GM23338 (cell line): ENCODE measurements at regions not wholly inside any gene's neighbourhood (a gene's known extent, or its start where the extent isn't known, plus 50 kb on each side); places are given as distances from the start of the nearest gene placed in this dataset.

Source experiments
- ATAC-seq: fragments of 200-7000 bp; cut with Tn5 transposase; 3 replicates; pipeline ENCODE4 v1.9.1; 2020
- DNase-seq: peaks from one replicate; pipeline ENCODE4 v3.0.0-alpha.2; 2015; ENCODE audit warnings: low spot score
- H2AFZ ChIP-seq: fragments of 200-600 bp; sonication (generic); 2 replicates; pipeline ENCODE4 v1.8.0; 2016; ENCODE audit warnings: antibody characterized with exemption, mild to moderate bottlenecking, moderate library complexity
- H3F3A ChIP-seq: fragments of 200-600 bp; sonication (generic); replicated peaks from 2 replicates; pipeline ENCODE4 v1.8.0; 2017; ENCODE audit warnings: antibody characterized with exemption, mixed run types, low read depth
- H3K27ac ChIP-seq: fragments of 200-600 bp; sonication (generic); 2 replicates; pipeline ENCODE4 v1.6.1; 2016; ENCODE audit warnings: low read depth
- H3K27me3 ChIP-seq: fragments of 200-600 bp; sonication (generic); 2 replicates; pipeline ENCODE4 v1.8.0; 2016; ENCODE audit warnings: mild to moderate bottlenecking, mixed run types, moderate library complexity; ENCODE audit not compliant: insufficient read depth
- H3K36me3 ChIP-seq: fragments of 200-600 bp; sonication (generic); 2 replicates; pipeline ENCODE4 v1.8.0; 2016; ENCODE audit warnings: mild to moderate bottlenecking; ENCODE audit not compliant: insufficient read depth
- H3K4me1 ChIP-seq: fragments of 200-600 bp; sonication (generic); 2 replicates; pipeline ENCODE4 v1.8.0; 2016; ENCODE audit warnings: mild to moderate bottlenecking, moderate library complexity; ENCODE audit not compliant: insufficient read depth
- H3K4me2 ChIP-seq: fragments of 200-600 bp; sonication (generic); 2 replicates; pipeline ENCODE4 v1.7.1; 2017; ENCODE audit warnings: mixed run types
- H3K4me3 ChIP-seq: fragments of 200-600 bp; sonication (generic); 2 replicates; pipeline ENCODE4 v1.6.1; 2016; ENCODE audit warnings: mixed run types
- H3K79me2 ChIP-seq: fragments of 200-600 bp; sonication (generic); replicated peaks from 2 replicates; pipeline ENCODE4 v1.8.0; 2017; ENCODE audit warnings: mild to moderate bottlenecking; ENCODE audit not compliant: insufficient read depth
- H3K9me2 ChIP-seq: fragments of 200-600 bp; sonication (generic); 2 replicates; pipeline ENCODE4 v1.8.0; 2017; ENCODE audit not compliant: insufficient read depth
- H4K20me1 ChIP-seq: fragments of 200-600 bp; sonication (generic); replicated peaks from 2 replicates; pipeline ENCODE4 v1.8.0; 2017; ENCODE audit warnings: mild to moderate bottlenecking; ENCODE audit not compliant: insufficient read depth
- H3K27ac Mint-ChIP-seq: 2 replicates; pipeline ENCODE4 v1.8.0; 2020; ENCODE audit warnings: inconsistent platforms, mild to moderate bottlenecking, moderate library complexity, mixed read lengths
- H3K27me3 Mint-ChIP-seq: 3 replicates; pipeline ENCODE4 v1.8.0; 2022; ENCODE audit warnings: low read depth, mild to moderate bottlenecking, moderate library complexity, mixed read lengths, inconsistent platforms; ENCODE audit not compliant: insufficient read depth, poor library complexity
- H3K36me3 Mint-ChIP-seq: 3 replicates; pipeline ENCODE4 v1.8.0; 2021; ENCODE audit warnings: low read depth, mild to moderate bottlenecking, inconsistent platforms, moderate library complexity, mixed read lengths
- H3K4me1 Mint-ChIP-seq: 3 replicates; pipeline ENCODE4 v1.8.0; 2020; ENCODE audit warnings: mild to moderate bottlenecking, inconsistent platforms, mixed read lengths
- H3K4me3 Mint-ChIP-seq: 3 replicates; pipeline ENCODE4 v1.8.0; 2021; ENCODE audit warnings: moderate library complexity, mild to moderate bottlenecking, inconsistent platforms, mixed read lengths
- H3K9me3 Mint-ChIP-seq: 3 replicates; pipeline ENCODE4 v1.8.0; 2020; ENCODE audit warnings: moderate library complexity, mild to moderate bottlenecking, inconsistent platforms, mixed read lengths
- CREB1 ChIP-seq: fragments of 250-450 bp; sonication (Bioruptor Pico); IDR thresholded peaks from 2 replicates; pipeline ENCODE4 v1.5.0; 2020; ENCODE audit warnings: low read depth, mild to moderate bottlenecking, moderate library complexity
- EZH2 ChIP-seq: fragments of 200-600 bp; sonication (generic); IDR thresholded peaks from one replicate; pipeline ENCODE4 v1.8.0; 2017; ENCODE audit warnings: antibody characterized with exemption, mild to moderate bottlenecking, low read depth; ENCODE audit not compliant: unreplicated experiment
- EZH2phosphoT487 ChIP-seq: fragments of 200-600 bp; sonication (generic); IDR thresholded peaks from one replicate; pipeline ENCODE4 v1.8.1; 2018; ENCODE audit warnings: antibody characterized with exemption; ENCODE audit not compliant: unreplicated experiment
- JUNB ChIP-seq: IDR thresholded peaks from one replicate; pipeline ENCODE4 v1.6.1; 2016; ENCODE audit warnings: antibody characterized with exemption; ENCODE audit not compliant: unreplicated experiment
- NANOG ChIP-seq: IDR thresholded peaks from 2 replicates; pipeline ENCODE4 v1.6.1; 2016; ENCODE audit warnings: antibody characterized with exemption, borderline replicate concordance
- POLR2AphosphoS5 ChIP-seq: IDR thresholded peaks from 2 replicates; pipeline ENCODE4 v1.6.1; 2016; ENCODE audit warnings: antibody characterized with exemption, low read depth
- TF ChIP-seq, protein P1 (sequence below), 2 experiments: fragments of 200-600 bp in 1 of 2; sonication (generic) in 1 of 2; conservative IDR thresholded peaks; 2 replicates each; pipeline versions ENCODE4 v1.5.1 to v1.6.1; 2016 to 2017; ENCODE audit warnings: antibody characterized with exemption in 2 of 2, low read depth in 2 of 2, mild to moderate bottlenecking in 2 of 2, moderate library complexity in 1 of 2

DNA sequence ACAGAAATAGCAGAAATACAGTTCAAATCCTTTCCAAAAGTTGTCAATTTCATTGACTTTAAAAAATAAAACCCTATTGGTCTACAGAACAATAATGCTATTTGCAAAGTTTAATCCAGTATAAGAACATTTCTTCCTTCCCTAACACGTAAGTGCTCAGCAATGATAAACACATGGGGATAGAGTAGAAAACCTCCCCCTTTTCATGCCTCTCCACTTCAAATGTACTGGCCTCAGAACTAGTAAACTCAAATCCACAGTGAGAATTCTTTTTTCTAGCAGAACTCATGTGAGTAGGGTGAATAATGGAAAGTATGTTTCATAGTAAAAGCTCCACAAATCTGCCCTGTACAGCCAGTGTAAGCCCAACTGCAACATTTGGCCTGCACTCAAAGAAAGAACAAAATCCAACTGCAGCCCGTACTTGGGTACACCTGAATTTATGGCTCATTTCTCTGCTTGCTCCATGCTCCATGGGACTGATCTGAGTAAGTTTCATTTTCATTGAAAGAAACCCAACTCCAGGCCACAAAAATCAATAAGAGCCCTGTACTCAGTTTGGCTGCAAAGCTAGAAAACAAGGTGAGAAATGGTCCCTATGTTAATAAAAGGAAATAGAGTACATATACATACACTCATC lies 115.0 kb upstream of the RMDN2 start (continued):
- TF ChIP-seq, protein P1, sequence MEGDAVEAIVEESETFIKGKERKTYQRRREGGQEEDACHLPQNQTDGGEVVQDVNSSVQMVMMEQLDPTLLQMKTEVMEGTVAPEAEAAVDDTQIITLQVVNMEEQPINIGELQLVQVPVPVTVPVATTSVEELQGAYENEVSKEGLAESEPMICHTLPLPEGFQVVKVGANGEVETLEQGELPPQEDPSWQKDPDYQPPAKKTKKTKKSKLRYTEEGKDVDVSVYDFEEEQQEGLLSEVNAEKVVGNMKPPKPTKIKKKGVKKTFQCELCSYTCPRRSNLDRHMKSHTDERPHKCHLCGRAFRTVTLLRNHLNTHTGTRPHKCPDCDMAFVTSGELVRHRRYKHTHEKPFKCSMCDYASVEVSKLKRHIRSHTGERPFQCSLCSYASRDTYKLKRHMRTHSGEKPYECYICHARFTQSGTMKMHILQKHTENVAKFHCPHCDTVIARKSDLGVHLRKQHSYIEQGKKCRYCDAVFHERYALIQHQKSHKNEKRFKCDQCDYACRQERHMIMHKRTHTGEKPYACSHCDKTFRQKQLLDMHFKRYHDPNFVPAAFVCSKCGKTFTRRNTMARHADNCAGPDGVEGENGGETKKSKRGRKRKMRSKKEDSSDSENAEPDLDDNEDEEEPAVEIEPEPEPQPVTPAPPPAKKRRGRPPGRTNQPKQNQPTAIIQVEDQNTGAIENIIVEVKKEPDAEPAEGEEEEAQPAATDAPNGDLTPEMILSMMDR (conservative IDR thresholded peaks at IDR 0.05; ENCODE audit: low read depth in 2 of 2), result no peak
- no peak for TF ChIP-seq CREB1
- no peak for TF ChIP-seq EZH2
- no peak for TF ChIP-seq EZH2phosphoT487
- no peak for TF ChIP-seq NANOG
- no peak for TF ChIP-seq JUNB
- no peak for TF ChIP-seq POLR2AphosphoS5

DNA sequence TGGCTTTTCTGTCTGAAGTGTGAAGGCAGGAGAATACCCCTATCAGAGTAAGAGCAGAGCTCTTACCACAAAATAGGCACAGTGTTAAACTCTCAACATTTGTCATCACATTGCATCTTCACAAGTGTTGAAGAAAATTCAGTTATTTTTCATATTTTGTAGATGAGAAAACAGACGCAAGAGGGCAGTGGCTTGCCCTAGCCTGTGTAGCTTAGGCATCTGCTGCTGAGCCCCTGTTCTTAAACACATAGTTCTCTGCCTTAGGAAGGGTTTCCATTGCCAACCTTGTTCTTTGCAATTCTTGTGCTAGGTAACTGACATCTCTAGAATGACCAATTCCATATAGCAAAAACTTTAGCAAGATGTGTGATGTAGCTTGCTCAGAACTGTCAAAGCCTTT lies 112.7 kb upstream of the RMDN2 start:
- Histone ChIP-seq H3K27me3 (no peaks in the 10 kb centered on the region), H3F3A (no peaks in the 10 kb centered on the region), H3K27ac (no peak overlapping the region), H3K4me3 (no peak overlapping the region), H3K4me1 (no peaks in the 10 kb centered on the region), H3K36me3 (no peaks in the 10 kb centered on the region), H3K4me2 (no peak overlapping the region), H4K20me1 (no peaks in the 10 kb centered on the region), H2AFZ (no peak overlapping the region), H3K9me2 (no peaks in the 10 kb centered on the region), H3K79me2 (no peaks in the 10 kb centered on the region)
- ATAC-seq (no peak), DNase-seq (no peak)
- Mint-ChIP-seq H3K36me3 (peaks cover 5% of the 10 kb centered on the region; the same call in 2 of the 3 replicates), H3K27me3 (peaks cover 2% of the 10 kb centered on the region), H3K4me1 (no peaks in the 10 kb centered on the region), H3K4me3 (no peak overlapping the region), H3K9me3 (peaks cover 5% of the 10 kb centered on the region; the same call in 2 of the 3 replicates), H3K27ac (no peak overlapping the region)
- TF ChIP-seq CREB1, result no peak
- TF ChIP-seq, protein P1 (conservative IDR thresholded peaks at IDR 0.05; ENCODE audit: low read depth in 2 of 2), result 0 out of 4 replicates have a peak, but pooled peaks of 1 of the 2 experiments have one; percentile 19

DNA sequence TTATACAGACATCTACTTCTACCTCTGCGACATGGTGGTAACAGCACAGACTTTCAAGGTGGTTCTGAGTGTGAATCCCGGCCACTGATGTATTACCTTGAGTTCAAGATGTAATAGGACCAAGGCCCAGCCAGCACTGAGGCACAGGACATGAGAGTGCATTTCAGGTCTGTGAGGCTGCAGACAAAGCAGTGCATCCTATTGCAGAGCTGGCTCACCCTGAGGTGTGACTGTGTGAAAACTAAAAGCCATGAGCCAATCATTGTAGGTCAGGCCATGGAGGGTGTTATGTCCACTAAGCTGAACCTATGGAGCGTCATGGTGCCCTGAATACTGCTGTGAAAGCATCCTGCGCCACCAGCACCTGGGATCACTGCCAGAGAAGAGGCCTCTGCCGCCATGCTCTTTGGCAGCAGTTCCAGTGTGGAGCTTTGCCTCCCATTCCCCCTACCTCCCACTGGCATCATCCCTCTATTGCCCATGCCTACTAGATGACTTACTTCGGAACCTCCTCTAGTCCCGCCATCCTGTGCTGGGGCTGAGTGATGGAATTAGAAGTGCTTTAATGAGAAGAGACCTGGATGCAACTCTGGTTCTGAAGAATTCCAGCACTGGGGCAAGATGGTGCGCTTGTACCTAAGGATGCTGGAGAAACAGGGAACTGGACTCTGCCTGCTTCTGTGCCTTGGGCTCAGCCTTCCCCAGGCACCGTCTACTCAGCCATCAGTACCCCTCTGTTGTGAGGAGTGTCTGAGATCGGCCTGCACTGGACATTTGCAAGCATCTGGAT lies 112.0 kb upstream of the RMDN2 start:
- Histone ChIP-seq H3K4me3 (no peak overlapping the region), H3F3A (no peaks in the 10 kb centered on the region), H3K4me1 (no peaks in the 10 kb centered on the region), H2AFZ (no peak overlapping the region), H3K79me2 (no peaks in the 10 kb centered on the region), H4K20me1 (no peaks in the 10 kb centered on the region), H3K27me3 (no peaks in the 10 kb centered on the region), H3K9me2 (no peaks in the 10 kb centered on the region), H3K27ac (no peak overlapping the region), H3K36me3 (no peaks in the 10 kb centered on the region), H3K4me2 (no peak overlapping the region)
- peaks cover 5% of the 10 kb centered on the region; the same call in 2 of the 3 replicates for H3K36me3 Mint-ChIP-seq
- H3K27ac Mint-ChIP-seq, result no peak overlapping the region
- TF ChIP-seq, protein P1 (conservative IDR thresholded peaks at IDR 0.05; ENCODE audit: low read depth in 2 of 2), result no peak
- peaks cover 5% of the 10 kb centered on the region; the same call in 2 of the 3 replicates for H3K9me3 Mint-ChIP-seq
- no peaks in the 10 kb centered on the region for H3K4me1 Mint-ChIP-seq
- H3K4me3 Mint-ChIP-seq, result no peak overlapping the region
- DNase-seq (no peak), ATAC-seq (no peak)
- peaks cover 2% of the 10 kb centered on the region for H3K27me3 Mint-ChIP-seq
